Skeletal muscle cell (primary cell): ENCODE measurements at regions not wholly inside any gene's neighbourhood (a gene's known extent, or its start where the extent isn't known, plus 50 kb on each side); places are given as distances from the start of the nearest gene placed in this dataset.

Source experiments
- DNase-seq: peaks from one replicate; pipeline ENCODE4 v3.0.0-alpha.2; 2010; ENCODE audit warnings: low read depth
- H3K4me3 ChIP-seq: 2 replicates; pipeline ENCODE4 v1.5.1; 2011; ENCODE audit warnings: low read depth, mild to moderate bottlenecking, control low read depth, low read length, moderate library complexity

GRCh38 chr4:1490654-1491327 lies 84.5 kb upstream of the NKX1-1 start:
- no peak overlapping the region for H3K4me3 ChIP-seq
- DNase-seq: no peak

DNA sequence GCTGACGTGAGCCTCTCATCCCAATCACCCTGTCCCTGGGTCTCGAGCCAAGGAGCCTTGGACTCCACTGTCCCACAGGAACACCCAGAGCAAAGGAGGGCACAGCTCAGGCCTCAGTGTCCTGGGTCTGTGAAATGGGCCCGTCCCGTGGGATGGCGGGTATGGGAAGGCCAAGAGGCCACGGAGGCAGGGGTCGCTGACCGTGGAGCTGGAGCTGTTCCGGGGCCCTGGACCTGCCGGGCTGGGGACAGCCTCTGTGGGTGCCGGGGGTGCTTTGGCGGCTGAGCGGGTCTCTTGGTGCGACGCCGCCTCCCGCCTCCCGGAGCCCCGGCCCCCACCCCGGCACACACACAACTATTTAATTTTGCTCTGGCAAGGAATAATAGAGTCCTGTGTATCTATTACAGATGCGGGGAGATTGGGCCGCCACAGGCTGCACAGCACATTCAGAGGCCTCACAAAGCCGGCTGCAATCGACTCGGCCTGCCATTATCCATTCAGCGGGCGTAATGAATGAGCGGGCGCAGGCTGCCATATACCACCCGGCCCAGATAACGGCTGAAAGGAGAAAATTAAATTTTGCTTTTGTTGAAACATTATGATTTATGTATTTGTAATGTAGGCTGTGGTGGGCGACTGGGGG lies 83.9 kb upstream of the NKX1-1 start:
- no peak overlapping the region for H3K4me3 ChIP-seq
- DNase-seq: no peak

- H3K4me3 ChIP-seq: no peak overlapping the region
- no peak for DNase-seq
Observed at GRCh38 chr4:1489639-1489995, 83.4 kb upstream of the NKX1-1 start.

DNA sequence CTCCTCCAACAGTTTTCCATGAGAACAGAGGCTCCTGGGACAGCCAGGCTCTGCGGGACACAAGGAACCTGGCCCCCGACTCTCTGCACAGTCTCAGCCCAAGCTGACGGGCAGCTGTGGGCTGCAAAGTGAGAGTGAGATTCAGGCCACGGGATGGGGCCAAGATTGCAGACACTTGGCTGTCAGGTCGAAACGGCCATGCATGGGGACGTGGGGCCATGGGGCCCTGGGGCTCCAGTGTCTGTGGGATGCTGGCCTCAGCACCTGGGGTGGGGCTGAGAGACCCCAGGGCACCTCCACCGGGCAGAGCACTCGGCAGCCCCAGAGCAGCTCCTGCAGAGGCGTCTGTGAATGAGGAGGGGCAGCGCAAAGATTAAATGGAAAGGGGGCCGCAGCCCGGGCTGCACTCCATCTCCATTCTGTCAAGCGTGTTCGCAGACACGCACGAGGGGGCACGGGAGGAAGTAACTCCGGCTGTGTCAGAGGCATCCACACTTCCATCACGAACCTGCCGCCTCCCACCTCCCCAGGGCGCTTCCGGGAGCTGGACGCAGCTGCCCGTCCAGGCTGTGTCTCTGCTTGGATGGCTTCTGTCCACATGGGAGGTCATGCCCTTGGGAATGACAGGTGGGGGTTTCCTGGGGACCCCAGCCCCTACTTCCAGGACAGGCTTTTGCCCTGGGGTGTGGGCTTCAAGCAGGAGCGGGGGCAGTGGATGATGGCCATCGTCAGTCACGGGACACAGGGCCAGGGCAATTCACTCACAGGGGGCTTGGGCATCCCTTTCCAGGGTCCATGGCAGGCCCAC lies 82.8 kb upstream of the NKX1-1 start:
- H3K4me3 ChIP-seq: no peak overlapping the region
- no peak for DNase-seq

DNA sequence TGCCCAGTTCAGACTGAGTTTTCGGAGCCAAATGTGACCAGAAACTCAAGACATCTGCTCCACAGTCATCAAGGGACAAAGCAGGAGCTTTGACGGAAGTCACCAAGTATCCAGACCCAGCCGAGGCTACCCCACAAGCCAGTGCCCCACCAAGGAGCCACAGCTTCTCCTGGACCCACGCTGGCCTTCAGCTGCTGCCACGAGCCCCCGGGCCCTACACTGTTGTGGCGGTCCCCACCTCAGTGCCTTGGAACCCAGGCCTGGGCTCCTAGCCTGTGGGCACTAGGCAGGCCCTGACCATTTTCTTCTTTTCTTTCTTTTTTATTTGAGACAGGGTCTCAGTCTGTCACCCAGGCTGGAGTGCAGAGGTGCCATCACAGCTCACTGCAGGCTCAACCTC lies 82.1 kb upstream of the NKX1-1 start:
- DNase-seq: no peak
- H3K4me3 ChIP-seq: no peak overlapping the region

- H3K4me3 ChIP-seq: no peak overlapping the region
- no peak for DNase-seq
Observed at GRCh38 chr4:1487761-1488160, 81.5 kb upstream of the NKX1-1 start.

DNA sequence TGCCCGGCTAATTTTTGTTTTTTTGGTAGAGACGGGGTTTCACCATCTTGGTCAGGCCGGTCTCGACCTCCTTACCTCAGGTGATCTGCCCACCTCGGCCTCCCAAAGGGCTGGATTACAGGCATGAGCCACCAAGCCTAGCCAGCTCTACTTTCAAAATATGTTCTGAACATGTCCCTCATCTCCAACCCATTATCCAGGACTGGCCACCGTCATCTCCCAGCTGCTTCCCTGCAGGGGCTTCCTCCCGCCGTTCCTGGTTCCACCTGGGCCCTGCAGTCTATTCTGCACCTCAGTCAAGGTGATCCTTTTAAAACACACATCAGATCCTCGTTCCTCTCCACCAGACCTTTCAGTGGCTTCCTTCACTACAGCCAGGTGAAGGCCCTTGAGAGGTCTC lies 80.9 kb upstream of the NKX1-1 start:
- no peak overlapping the region for H3K4me3 ChIP-seq
- no peak for DNase-seq

DNA sequence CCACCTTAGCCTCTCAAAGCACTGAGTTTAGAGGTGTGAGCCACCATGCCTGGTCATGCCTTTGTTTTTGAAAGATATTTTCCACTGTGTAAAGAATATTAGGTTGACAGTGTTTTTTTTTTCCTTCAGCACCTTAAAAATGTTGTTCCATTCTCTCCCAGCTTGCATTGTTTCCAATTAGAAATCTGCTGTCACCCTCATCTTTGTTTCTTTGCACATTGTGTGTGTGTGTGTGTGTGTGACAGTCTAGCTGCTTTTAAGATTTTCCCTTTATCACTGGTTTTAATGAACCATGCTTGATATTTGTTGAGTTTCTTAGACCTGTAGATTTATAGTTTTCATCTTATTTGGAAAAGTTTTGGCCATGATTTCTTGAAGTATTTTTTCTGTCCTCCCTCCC lies 79.0 kb upstream of the NKX1-1 start:
- no peak for DNase-seq
- no peak overlapping the region for H3K4me3 ChIP-seq

DNA sequence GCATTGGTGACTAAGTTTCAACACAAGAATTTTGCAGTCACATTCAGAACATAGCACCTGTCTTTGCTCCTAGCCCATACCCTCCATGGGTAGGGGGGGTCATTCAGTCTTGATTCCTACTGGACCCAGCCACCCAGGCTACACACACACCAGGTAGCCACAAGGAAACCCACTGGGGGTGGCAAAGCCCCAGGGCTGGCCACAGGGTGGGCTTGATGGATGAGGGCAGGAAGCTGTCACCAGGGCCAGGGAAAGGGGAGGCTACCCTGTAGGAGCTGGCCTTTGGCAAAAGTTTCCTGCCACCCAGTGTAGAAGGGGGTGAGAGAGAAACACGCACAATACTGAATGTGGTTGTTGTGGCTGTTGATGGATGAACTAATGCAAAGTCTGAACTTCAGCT lies 74.5 kb upstream of the NKX1-1 start:
- DNase-seq: no peak
- H3K4me3 ChIP-seq: no peak overlapping the region

- DNase-seq: no peak
- H3K4me3 ChIP-seq: no peak overlapping the region
Observed at GRCh38 chr4:1479454-1479853, 73.2 kb upstream of the NKX1-1 start.

DNA sequence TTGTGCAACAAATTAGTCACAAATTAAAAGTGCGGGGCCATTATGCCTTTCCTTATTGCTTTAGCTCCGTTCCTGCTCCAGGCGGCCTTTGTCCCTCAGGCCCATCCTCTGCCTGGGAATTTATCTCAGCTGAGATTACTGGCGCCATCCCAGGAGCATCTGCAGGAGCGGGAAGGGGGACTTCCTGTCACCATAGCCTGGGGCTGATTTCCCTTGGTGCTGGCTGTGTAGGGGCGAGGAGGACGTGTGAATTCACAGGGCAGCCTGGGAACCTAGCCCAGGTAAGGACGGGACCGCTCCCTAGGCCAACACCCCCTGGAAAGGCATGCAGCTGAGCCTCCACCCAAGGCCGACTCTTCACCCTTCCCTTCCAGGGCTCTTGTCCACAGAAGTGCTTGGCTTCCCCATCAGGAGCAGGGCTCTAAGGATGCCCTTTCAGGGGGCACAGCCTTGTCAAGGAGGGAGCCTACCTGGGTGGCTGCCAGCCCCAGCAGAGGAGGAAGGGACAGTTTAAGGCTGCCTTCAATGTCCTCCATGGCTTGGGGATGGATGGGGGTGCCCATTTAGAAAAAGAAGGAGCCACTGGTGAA lies 72.6 kb upstream of the NKX1-1 start:
- no peak for DNase-seq
- no peak overlapping the region for H3K4me3 ChIP-seq

DNA sequence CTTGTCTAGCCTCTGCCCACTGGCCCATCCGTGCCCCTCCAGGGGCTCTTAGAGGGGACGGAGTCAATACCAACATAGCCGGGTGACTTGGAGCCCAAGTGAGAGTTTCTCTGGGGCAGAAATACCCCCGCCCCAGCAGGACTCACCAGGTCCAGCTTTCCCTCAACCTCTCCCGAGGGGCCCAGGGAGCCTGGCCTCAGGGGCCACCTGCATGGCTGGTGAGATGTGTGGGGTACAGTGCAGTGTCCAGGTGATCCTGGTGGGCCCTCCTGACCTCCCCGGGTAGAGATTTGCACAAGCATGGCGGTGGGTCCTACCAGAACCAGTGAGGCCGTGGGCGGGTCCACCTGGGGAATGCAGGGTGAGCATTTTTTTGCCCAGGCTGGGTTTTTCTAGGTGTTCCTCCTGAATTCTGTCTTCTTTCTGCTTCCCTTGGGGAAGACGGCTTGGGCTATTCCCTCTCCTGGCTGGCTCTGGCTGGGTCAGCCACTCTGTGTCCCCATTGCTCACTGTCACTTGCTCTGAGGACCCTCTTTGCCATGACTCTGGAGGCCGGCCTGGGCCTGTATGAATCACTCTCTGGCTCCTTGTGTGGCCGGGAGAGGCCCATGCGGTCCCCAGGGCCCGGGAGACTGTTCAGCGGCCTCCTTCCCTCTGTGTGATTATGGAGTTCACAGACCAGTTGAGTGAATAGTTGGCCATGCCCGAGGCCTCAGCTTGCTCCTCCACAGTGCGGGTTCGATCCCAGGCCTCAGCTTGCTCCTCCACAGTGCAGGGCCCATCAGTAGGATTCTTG lies 71.0 kb upstream of the NKX1-1 start:
- no peak for DNase-seq

DNA sequence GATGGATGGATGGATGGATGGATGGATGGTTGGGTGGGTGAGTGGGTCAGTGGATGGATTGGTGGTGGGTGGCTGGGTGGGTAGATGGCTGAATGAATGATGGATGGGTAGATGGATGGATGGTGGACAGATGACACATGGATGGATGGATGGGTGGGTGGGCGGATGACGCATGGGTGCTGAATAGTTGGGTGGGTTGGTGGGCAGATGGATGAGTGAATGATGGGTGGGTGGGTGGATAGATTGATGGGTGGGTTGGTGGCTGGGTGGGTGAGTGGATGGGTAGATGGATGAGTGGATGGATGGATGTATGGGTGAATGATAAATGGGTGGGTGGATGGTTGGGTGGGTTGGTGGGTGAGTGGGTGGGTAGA lies 69.9 kb upstream of the NKX1-1 start:
- DNase-seq: no peak
- H3K4me3 ChIP-seq: no peak overlapping the region

More for the DNA sequence above, 71.0 kb upstream of the NKX1-1 start:
- no peak overlapping the region for H3K4me3 ChIP-seq

- no peak for DNase-seq
- no peak overlapping the region for H3K4me3 ChIP-seq
Observed at GRCh38 chr4:1475277-1476139, 69.3 kb upstream of the NKX1-1 start.

GRCh38 chr4:1474126-1475090 lies 68.2 kb upstream of the NKX1-1 start:
- H3K4me3 ChIP-seq: no peak overlapping the region
- DNase-seq: no peak

DNA sequence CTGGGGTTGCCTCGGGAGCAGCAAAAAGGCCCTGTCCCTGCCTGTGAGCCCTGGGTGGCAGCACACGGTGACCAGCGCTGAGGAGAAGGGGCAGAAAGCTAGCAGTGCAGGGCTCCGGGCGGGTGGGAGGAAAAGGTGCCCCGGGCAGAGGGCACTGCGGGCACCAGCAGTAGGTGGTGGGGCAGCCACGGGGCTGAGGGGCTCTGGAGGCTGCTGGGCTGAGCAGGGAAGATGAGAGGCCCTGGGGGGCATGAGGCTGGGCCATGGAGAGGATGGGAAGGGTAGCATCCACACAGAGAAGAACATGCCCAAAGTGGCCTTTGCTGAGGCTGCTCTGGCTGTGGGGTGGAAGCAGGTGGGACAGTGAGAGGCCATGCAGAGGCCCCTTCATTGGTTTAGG lies 67.5 kb upstream of the NKX1-1 start:
- no peak overlapping the region for H3K4me3 ChIP-seq
- DNase-seq: no peak

DNA sequence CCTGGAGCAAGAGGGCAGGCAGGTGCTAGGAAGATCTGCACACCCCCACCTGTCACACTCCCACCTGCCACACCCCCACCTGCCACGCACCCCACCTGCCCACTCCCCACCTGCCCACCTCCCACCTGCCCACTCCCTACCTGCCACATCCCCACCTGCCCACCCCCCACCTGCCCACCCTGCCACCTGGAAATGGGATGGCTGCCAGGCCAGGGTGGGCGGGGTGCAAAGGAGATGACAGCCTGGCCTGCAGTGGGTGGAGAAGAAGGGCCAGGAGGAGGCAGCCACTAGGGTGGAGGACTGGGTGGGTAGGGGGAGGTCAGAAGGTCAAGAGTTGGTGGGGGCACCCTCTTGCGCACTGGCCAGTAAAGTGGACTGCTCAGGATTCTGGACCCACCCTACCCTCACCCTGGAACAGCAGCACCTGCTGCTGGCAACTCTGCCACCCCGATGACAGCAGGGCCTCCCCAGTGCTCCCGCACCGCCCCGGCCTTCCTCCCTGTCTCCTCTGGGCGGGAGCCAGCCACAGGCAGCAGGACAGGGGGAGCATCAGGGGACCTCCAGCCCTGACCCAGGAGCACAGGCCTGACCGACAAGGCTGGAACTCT lies 66.8 kb upstream of the NKX1-1 start:
- DNase-seq: no peak
- H3K4me3 ChIP-seq: no peak overlapping the region
